Muscle layer of colon (tissue), 2 donors: ENCODE measurements at regions not wholly inside any gene's neighbourhood (a gene's known extent, or its start where the extent isn't known, plus 50 kb on each side); places are given as distances from the start of the nearest gene placed in this dataset.

ENCODE experiments used
- H3K27ac ChIP-seq: one replicate; pipeline ENCODE4 v1.7.0; 2013; ENCODE audit warnings: low read depth, mild to moderate bottlenecking, low read length, moderate library complexity
- H3K27me3 ChIP-seq, 2 donors: one replicate each; pipeline ENCODE4 v1.7.0; 2013; ENCODE audit warnings: low read length in 2 of 2, mild to moderate bottlenecking in 2 of 2; ENCODE audit not compliant: insufficient read depth in 2 of 2, control insufficient read depth in 1 of 2
- H3K36me3 ChIP-seq: one replicate; pipeline ENCODE4 v1.7.0; 2013; ENCODE audit warnings: mild to moderate bottlenecking, low read length; ENCODE audit not compliant: insufficient read depth
- H3K4me1 ChIP-seq: one replicate; pipeline ENCODE4 v1.7.0; 2013; ENCODE audit warnings: mild to moderate bottlenecking, low read length; ENCODE audit not compliant: insufficient read depth
- H3K4me3 ChIP-seq, 2 donors: one replicate each; pipeline ENCODE4 v1.7.0; 2013; ENCODE audit warnings: low read length in 2 of 2, low read depth in 1 of 2, mild to moderate bottlenecking in 1 of 2, moderate library complexity in 1 of 2
- H3K9ac ChIP-seq: one replicate; pipeline ENCODE4 v1.7.0; 2013; ENCODE audit warnings: low read length
- H3K9me3 ChIP-seq: one replicate; pipeline ENCODE4 v1.7.0; 2013; ENCODE audit warnings: mild to moderate bottlenecking, low read length
- donor health status: abdominal sarcoma.
- donor health status: Adenocarcinoma of cecum.

GRCh38 chr13:67867206-67867605, 637.1 kb upstream of the PCDH9 start:
- no peak overlapping the region for H3K27ac ChIP-seq
- no peaks in the 10 kb centered on the region for H3K36me3 ChIP-seq
- H3K4me1 ChIP-seq = no peaks in the 10 kb centered on the region
- no peak overlapping the region for H3K4me3 ChIP-seq
- H3K27me3 ChIP-seq = no peaks in the 10 kb centered on the region
- no peak overlapping the region for H3K9ac ChIP-seq
- H3K9me3 ChIP-seq = no peaks in the 10 kb centered on the region

- Histone ChIP-seq H3K36me3 (no peaks in the 10 kb centered on the region), H3K9me3 (no peaks in the 10 kb centered on the region), H3K4me3 (no peak overlapping the region), H3K4me1 (no peaks in the 10 kb centered on the region), H3K27ac (no peak overlapping the region), H3K9ac (no peak overlapping the region), H3K27me3 (no peaks in the 10 kb centered on the region)
Observed at GRCh38 chr13:67860315-67860714, 630.2 kb upstream of the PCDH9 start.

- H3K9me3 ChIP-seq = no peaks in the 10 kb centered on the region
- no peak overlapping the region for H3K4me3 ChIP-seq
- no peak overlapping the region for H3K27ac ChIP-seq
- H3K4me1 ChIP-seq = no peaks in the 10 kb centered on the region
- H3K9ac ChIP-seq = no peak overlapping the region
- H3K36me3 ChIP-seq = no peaks in the 10 kb centered on the region
- H3K27me3 ChIP-seq = no peaks in the 10 kb centered on the region
Observed at GRCh38 chr13:67859904-67860303, 629.8 kb upstream of the PCDH9 start.

- Histone ChIP-seq H3K27ac (no peak overlapping the region), H3K9ac (no peak overlapping the region), H3K27me3 (no peaks in the 10 kb centered on the region), H3K4me1 (no peaks in the 10 kb centered on the region), H3K4me3 (no peak overlapping the region), H3K36me3 (no peaks in the 10 kb centered on the region), H3K9me3 (no peaks in the 10 kb centered on the region)
Observed at GRCh38 chr13:67857581-67858310, 627.6 kb upstream of the PCDH9 start.

- Histone ChIP-seq H3K36me3 (no peaks in the 10 kb centered on the region), H3K9ac (no peak overlapping the region), H3K4me3 (no peak overlapping the region), H3K4me1 (no peaks in the 10 kb centered on the region), H3K27me3 (no peaks in the 10 kb centered on the region), H3K9me3 (no peaks in the 10 kb centered on the region), H3K27ac (no peak overlapping the region)
Observed at GRCh38 chr13:67856955-67857354, 626.8 kb upstream of the PCDH9 start.

GRCh38 chr13:67855741-67856238, 625.7 kb upstream of the PCDH9 start:
- H3K36me3 ChIP-seq = no peaks in the 10 kb centered on the region
- H3K4me1 ChIP-seq = no peaks in the 10 kb centered on the region

GRCh38 chr13:67854990-67855389, 624.9 kb upstream of the PCDH9 start:
- H3K4me1 ChIP-seq = no peaks in the 10 kb centered on the region
- H3K36me3 ChIP-seq = no peaks in the 10 kb centered on the region
- no peak overlapping the region for H3K4me3 ChIP-seq
- H3K9ac ChIP-seq = no peak overlapping the region
- no peak overlapping the region for H3K27ac ChIP-seq
- no peaks in the 10 kb centered on the region for H3K9me3 ChIP-seq
- H3K27me3 ChIP-seq = no peaks in the 10 kb centered on the region

More at GRCh38 chr13:67855741-67856238, 625.7 kb upstream of the PCDH9 start:
- H3K9me3 ChIP-seq = no peaks in the 10 kb centered on the region
- H3K27ac ChIP-seq = no peak overlapping the region
- no peak overlapping the region for H3K4me3 ChIP-seq
- H3K27me3 ChIP-seq = no peaks in the 10 kb centered on the region
- H3K9ac ChIP-seq = no peak overlapping the region

GRCh38 chr13:67844574-67844973, 614.4 kb upstream of the PCDH9 start:
- H3K27ac ChIP-seq = no peak overlapping the region
- H3K4me1 ChIP-seq = no peaks in the 10 kb centered on the region
- H3K4me3 ChIP-seq = no peak overlapping the region
- no peaks in the 10 kb centered on the region for H3K36me3 ChIP-seq
- no peak overlapping the region for H3K9ac ChIP-seq
- H3K9me3 ChIP-seq = no peaks in the 10 kb centered on the region
- H3K27me3 ChIP-seq = no peaks in the 10 kb centered on the region

GRCh38 chr13:67841071-67841470, 610.9 kb upstream of the PCDH9 start:
- no peak overlapping the region for H3K27ac ChIP-seq
- H3K36me3 ChIP-seq = no peaks in the 10 kb centered on the region
- no peak overlapping the region for H3K9ac ChIP-seq
- H3K4me3 ChIP-seq = no peak overlapping the region
- H3K9me3 ChIP-seq = no peaks in the 10 kb centered on the region
- no peaks in the 10 kb centered on the region for H3K4me1 ChIP-seq
- no peaks in the 10 kb centered on the region for H3K27me3 ChIP-seq

GRCh38 chr13:67833564-67833963, 603.4 kb upstream of the PCDH9 start:
- no peaks in the 10 kb centered on the region for H3K9me3 ChIP-seq

GRCh38 chr13:67829641-67830040, 599.5 kb upstream of the PCDH9 start:
- Histone ChIP-seq H3K9me3 (no peaks in the 10 kb centered on the region), H3K27ac (no peak overlapping the region), H3K4me3 (no peak overlapping the region), H3K9ac (no peak overlapping the region), H3K4me1 (no peaks in the 10 kb centered on the region), H3K36me3 (no peaks in the 10 kb centered on the region), H3K27me3 (no peaks in the 10 kb centered on the region)

More at GRCh38 chr13:67833564-67833963, 603.4 kb upstream of the PCDH9 start:
- Histone ChIP-seq H3K4me1 (no peaks in the 10 kb centered on the region), H3K4me3 (no peak overlapping the region), H3K9ac (no peak overlapping the region), H3K36me3 (no peaks in the 10 kb centered on the region), H3K27ac (no peak overlapping the region), H3K27me3 (no peaks in the 10 kb centered on the region)

- Histone ChIP-seq H3K27ac (no peak overlapping the region), H3K36me3 (no peaks in the 10 kb centered on the region), H3K9me3 (no peaks in the 10 kb centered on the region), H3K4me3 (no peak overlapping the region), H3K4me1 (no peaks in the 10 kb centered on the region), H3K9ac (no peak overlapping the region), H3K27me3 (no peaks in the 10 kb centered on the region)
Observed at GRCh38 chr13:67827992-67828391, 597.9 kb upstream of the PCDH9 start.
